LHCN-M2 (cell line): ENCODE measurements at regions not wholly inside any gene's neighbourhood (a gene's known extent, or its start where the extent isn't known, plus 50 kb on each side); places are given as distances from the start of the nearest gene placed in this dataset.

Source experiments
- DNase-seq: peaks from one replicate; pipeline ENCODE4 v3.0.0-alpha.2; 2012; ENCODE audit warnings: low read depth

DNA sequence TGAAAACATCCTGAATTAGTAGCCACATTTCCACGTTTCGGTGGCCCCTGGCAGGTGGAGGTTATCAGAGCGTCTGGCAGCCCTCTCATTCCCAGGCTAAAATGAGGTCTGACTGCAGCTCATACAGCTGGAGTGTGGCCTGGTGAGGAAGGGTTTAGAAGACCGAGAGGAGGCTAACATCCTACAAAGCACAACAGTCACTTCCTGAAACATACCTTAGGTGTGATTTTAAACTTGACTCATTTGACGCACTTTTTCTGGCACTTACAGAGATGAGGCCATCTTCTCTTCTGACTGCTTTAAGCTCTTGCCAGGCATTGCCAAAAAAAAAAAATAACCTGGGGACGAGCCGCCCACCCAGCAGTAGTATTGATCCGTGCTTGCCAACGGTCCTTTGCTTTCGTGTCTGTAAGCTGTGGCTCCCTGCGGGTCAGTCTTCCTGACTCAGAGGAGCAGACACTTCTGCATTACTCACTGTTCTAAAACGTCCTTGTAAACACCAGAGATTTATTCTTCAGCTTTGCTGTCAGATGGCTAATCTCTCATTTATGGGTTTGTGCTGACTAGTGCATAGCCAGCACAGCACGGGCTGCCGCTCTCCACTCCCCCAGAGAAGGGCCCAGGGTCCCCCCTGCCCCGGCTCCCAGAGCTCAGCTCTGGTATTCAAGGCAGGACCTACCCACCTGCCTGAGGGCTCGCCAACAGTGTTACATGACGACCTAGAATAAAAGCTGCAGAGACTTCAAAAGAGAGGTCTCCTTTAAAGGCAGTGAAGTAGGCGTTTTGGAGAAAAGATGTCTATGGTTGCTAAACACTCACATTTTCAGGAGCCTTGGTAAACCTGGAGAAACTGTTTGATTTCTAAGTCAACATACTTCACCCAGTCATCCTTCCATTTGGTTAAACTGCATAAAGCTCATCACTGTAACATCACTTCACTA is 78.5 kb upstream of the FRMD1 start:
- peak; percentile 6 for DNase-seq

DNA sequence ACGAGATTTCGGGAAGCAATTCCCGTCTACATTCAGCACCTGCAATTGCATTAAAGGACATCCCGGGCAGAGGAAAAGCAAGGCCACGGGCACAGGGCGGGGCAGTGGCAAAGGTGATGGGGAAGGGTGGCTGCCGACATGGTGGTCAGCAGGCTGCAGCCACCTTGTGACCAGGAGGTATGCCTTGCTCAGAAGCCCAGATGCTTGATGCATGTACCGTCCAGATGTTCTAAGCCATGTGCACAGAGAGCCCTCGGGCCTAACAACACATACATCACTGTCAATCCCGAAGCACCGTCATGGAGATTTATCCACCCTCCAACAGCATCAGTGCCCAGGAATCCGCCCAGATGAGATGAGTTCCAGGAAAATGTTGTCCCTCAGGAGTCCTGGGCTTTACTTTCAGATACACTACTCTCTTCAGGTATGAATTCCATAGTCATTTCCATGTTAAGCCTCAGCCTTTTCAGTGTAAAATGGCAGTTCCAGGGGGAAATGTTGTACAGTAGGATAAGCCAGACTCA is 77.8 kb upstream of the FRMD1 start:
- DNase-seq = no peak

DNA sequence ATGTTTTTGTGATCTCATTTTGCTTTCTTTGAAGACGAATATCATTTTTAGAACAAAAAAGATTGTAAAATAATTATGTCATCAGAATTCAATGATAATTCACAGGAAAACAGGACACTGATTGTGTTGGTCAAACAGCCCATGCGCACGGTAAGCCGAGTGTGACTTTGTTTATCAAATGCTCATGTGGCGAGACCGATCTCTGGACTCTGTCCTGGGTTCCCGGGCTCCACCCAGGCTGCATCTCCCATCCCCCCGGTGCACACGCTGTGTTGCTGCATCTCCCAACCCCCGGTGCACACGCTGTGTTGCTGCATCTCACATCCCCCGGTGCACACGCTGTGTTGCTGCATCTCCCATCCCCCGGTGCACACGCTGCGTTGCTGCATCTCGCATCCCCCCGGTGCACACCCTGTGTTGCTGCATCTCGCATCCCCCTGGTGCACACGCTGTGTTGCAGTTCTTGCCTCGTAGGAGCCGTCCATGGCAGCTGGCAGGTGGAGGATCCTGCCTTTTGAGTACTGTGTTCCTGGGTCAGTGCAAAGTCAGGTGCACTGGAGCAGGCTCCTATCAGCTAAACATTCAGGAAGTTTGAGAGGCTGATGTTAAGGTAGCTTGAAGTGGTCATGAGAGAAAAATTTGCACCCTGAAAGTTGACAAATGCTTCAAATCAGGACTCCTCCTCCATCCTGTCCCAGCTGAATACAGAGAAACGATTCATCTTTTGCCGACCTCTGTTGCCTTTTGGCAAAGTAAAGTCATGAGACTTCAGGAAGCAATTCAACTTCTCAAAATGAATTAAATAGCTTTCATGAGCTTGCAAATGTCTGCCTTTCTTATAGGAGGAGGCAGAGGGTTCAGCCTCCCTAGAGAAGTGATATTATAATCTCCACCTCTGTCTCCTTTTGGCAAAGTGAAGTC is 77.1 kb upstream of the FRMD1 start:
- DNase-seq = no peak

DNA sequence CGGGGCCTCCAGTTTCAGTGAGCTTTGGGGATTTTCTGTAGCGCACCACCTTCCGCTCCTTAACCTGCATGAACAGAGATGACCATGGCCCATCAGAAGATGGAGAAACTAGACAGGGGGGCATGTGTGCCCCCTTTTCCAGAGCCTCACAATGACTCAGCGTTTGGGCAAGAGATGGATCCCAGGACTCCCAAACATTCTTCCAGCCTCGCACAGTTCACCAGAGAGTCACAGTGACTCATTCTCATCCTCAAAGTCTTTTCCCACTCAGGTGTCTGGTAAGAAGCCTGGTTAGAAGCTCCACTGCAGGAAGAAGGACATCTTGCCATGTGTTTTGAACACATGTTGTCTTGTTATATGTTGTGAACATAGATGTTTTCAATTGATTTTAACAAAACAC is 76.2 kb upstream of the FRMD1 start:
- no peak for DNase-seq

DNA sequence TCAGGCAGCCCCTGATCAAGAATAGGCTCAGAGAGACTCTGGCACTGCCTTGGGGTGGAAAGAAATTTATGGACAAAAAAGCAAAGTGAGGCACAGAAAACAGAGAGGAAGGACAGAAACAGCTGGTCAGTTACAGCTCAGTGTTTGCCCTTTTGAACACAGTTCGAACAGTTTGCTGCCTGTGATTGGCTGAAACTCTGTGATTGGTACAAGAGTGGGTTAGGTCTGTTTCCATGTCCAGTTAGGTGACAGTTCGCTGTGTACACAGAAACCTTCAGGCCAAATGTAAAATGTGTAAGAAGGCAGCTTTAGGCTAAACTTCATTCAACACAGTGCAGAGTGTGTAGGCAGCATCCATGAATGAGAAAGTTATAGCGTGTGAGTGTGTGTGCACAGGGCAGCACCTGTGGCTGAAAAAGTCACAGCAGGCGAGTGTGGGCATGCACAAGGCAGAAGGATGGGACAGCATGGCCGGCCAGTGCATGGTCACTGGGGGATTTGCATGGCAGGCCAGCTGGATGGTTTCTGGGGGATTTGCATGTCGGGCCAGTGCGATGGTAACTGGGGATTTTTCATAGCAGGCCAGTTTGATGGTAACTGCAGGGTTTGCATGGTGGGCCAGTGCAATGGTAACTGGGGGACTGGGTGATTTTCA is 75.4 kb upstream of the FRMD1 start:
- no peak for DNase-seq

DNA sequence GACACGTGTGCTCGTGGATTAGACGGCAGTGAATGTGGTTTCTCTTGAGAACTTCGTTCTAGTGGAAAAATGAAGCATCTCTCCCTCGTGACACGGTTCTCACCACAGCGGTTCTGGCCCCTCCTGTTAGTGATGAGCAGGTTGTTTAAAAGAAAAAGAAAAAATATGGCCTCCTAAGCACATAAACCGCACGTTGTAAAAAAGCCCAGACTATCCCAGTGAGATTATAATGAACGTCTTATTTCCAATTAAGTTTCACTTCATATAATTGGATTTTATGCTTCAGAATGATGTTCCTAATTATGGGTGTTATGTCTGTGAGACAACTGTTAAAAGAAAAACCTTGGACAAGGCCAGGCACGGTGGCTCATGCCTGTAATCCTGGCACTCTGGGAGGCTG is 74.5 kb upstream of the FRMD1 start:
- DNase-seq = no peak

DNA sequence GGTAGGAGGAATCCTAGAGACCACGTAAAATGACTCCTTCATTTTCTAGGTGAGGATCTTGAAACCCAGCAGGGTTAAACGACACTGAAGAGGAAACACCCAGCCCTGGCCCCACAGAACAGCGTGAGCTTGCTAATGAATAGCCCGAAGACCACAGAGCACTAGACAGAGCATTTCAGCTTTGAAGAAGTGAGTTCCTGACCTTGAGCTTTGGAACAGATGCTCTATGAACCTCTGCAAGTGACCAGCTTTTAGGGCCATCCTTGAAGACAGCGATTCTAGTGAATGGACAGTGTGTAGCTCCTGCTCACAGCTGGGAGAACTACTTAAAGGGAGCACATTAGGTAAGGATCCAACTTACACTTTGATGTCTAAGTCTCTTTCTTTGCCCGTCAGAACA is 74.0 kb upstream of the FRMD1 start:
- DNase-seq = no peak

DNA sequence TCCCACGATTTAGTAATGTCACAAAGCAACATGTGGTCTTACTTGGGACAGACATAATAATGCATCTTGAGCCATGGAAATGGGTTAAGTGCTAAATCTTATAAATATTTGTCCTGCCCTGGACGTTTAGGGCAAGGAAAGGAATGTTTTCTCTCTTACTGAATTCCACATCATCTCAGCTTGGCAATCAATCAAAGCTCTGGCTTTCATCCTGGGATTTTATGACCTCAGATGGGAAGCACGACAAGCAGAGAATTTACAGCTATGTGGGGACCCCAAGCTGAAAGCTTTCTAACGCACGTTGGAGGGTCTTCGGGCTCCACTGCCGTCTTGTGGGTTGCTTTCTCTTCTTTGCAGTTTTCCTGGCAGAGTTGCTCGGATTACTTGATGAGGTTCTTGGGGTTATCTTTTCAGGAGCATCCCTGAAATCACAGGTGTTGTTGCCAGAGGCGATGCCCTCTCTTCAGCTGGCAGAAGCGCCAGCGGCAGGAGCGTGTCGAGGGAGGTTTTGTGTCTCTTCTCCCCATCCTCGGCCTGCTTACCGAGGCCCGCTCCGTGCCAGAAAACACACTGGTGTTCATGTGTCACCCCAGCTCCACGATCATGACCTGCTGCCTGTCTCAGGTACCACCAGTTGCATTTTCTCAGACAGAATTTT is 73.4 kb upstream of the FRMD1 start:
- no peak for DNase-seq

DNA sequence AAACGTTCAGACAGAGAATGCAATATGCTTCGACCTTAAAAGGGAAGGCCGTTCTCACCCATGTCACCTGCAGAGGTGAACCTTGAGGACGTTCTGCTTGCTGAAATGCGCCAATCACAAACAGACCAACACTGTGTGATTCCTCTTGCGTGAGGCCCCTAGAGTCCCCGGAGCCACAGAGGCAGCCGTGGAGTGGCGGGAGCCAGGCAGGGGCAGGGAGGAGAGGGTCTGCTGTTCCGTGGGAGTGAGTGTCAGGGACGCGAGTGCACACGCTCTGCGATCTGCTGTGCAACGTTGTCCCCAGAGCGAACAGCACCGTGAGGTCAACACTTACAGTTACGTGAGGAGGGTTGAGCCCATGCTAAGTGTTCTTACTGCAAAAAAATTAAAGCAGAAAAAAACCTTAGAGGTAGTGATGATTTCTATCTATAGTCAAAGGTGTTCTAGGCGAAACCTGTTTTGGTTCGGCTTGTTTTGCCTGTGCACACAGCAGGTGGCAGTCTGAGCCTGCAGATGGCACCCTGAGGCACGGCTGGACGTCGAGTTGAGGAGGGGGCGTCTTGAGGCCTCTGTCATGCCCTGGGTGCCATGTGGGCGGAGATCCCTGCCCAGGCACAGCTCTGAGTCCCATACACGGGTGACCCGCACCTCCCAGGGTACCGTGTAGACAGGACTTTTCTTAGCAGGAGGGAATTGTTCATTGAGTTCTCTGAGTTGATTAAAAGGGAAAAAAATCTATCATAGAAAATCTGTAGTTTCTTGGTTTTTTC is 71.7 kb upstream of the FRMD1 start:
- no peak for DNase-seq

DNA sequence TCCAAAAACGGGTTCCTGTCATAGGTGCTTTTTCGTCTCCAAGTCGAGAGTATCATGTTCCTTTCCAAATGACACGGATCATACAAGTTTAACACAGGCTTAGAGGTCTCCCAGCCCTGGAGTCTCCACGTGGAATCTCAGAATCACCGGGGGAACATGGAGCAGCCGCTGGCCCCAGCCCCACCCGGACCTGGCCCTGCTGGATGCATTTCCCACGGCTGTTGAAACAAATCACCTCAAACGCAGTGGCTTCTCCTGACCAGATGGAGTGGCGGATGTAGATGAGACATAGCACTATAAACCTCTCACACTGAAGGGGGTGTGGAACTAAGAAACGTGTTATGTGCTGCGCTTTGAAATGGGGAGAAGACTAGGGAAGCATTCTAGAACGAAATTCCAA is 70.0 kb upstream of the FRMD1 start:
- no peak for DNase-seq

DNA sequence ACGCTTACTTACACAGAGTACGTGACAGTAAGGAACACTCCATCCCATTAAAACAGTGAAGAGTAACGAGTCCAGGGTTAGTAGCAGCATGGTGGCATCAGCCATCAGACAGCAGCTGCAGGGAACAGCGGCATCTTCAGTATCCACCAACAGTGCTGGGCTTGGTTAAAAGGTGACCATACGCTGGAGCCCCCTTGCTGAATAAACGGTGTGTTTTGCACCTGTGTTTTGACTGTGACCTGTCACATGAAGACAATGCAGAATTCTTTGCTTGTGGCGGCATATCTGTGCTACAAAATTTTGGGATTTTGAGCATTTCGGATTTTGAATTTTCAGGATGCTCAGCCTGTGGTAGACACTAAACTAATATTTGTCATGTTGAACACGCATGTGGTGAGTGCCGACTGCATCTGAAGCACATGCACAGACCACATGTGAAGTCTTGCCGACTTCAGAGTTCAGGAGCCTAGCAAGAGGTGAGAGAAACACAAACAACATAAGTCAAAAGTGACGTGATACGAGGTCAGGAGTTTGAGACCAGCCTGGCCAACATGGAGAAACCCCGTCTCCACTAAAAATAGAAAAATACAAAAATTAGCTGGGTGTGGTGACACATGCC is 69.3 kb upstream of the FRMD1 start:
- DNase-seq = no peak

DNA sequence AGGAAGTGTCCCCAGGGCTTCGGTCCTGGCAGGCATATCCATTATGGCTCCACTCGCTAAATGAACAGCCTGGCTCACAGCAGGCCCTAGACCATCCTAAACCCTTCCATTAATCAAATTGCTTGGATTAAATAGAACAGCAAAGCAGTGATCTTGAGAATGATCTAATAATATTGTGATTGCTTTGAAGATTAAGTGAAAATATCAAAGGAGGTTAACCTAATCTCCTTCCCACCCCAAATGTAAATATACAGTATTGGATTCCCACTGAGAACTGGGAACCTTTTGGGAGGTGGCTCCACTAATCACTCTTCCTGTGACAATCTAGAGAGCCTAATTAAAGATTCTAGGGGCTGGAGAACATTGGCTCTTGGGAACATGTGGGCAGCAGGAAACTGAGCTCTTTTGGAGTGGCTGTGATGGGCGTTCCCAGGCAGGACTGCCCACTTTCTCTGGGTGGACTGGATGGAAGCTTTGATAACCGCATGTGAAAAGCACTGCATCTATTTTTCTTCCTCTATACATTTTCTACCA is 68.3 kb upstream of the FRMD1 start:
- no peak for DNase-seq

DNA sequence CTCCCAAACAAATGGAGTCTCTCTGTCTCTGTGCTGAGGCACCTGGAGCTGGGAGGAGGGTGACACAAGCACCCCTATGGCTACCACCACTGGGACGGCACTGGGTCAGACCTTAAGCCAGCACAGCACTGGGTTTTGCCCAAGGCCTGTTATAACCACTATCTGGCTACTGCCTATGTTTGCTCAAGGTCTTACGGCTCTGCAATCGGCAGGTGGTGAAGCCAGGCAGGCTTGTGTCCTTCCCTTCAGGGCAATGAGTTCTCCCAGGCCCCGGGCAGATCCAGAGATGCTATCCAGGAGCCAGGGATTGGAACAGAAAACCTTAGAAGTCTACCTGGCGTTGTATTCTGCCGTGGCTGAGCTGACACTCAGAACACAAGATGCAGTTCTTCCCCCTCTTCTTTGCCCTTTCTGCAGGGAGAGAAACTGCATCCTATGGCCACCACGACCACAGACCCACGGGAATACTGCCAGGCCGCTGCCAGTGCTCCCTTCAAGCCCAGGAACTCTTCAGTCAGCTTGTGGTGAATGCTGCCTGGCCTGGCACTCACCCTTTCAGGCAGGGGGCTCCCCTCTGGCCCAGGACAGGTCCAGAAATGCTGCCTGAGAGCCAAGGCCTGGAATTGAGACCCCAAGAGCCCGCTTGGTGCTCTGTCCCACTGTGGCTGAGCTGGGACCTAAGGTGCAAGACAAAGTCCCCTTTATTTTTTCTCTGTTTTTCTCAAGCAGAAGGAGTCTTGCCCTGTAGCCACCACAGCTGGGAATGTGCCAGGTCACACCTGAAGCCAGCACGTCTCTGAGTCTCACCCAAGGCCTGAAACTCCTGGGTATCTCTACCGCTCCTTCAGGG is 67.0 kb upstream of the FRMD1 start:
- DNase-seq = no peak

DNA sequence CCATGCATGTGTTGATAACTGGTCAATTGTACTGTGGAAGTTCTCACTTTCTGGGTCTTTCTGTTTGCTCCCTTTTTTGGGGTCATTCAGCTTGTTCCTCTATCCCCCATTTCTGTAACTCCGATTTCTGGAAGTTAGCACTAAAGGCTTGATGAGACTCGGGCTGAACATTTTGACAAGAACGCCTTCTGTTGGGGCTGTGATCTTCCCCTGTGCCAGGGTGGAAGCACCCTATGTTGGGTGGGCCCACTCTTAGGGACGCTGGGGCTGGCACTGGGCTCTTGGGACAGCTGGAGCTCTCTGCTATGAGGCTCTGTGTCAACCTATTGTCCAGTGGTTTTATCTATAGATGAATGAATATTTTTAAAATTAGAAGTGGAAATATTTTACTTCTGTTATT is 60.1 kb upstream of the FRMD1 start:
- DNase-seq = no peak

DNA sequence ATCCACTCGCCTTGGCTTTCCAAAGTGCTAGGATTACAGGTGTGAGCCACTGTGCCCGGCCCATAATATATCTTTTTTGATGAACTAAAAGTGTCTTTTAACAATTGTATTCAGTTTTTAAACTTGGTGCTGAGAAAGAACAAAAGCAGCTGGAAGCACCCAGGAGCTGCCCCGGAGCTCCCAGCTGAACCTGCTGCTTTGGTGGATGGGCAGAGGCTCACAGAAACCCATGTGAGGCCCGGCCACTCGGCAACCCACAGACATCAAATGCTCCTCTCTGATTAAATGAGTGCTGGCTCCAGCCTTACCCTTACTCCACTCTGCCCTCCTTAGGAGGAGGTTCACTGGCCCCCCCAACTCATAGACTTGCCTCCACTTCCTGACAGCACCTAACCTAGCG is 59.4 kb upstream of the FRMD1 start:
- no peak for DNase-seq

DNA sequence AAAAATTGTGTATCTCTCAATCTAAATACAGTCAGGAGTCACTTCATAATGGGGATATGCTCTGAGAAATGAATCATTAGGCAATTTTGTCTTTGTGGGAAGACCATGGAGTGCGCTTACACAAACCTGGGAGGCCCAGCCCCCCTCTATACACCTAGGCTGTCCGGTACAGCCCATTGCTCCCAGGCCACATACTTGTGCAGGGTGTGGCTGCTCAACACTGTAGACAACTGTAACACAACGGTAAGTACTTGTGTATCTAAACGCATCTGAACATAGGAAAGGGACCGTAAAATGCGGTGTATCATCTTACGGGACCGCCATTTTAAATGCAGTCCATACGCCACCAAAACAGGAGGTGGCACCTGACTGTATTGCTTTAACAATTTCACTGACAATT is 58.0 kb upstream of the FRMD1 start:
- DNase-seq = no peak

DNA sequence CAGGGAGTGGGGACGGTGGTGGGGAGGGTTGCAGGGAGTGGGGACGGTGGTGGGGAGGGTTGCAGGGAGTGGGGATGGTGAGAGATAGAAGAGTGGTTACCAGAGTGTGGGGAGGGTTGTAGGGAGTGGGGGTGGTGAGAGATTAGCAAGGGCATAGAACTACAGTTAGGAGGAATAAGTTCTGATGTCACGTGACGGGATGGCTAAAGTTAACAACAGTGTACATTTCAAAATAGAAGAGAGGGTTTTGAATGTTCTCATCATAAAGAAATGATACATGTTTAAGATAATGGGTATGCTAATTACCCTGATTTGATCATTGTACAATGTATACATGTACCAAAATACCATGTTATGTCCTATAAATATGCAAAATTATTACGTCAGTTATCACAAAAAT is 57.6 kb upstream of the FRMD1 start:
- no peak for DNase-seq

DNA sequence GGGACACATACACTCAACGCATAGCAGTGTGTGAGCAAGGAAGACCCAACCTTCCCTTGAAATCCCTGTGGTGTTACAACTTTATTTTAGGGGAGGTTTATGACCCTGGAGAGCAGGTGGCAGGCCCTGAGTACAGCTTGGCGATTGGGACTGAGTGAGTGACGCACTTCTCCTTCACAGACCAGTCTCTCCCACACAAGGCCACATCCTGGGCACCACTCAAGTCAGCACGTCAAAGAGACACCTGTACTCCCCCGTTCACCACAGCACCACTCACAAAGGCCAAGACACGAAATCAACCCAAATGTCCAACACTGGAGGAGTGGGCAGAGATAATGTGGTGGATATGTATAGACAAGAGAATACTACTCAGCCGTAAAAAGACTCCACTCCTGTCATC is 57.0 kb upstream of the FRMD1 start:
- no peak for DNase-seq
